Activated T-cell treated with anti-CD3 and anti-CD28 coated beads, Interleukin-2, amount 50 U/mL, for 48 hours (primary cell): ENCODE measurements at regions not wholly inside any gene's neighbourhood (a gene's known extent, or its start where the extent isn't known, plus 50 kb on each side); places are given as distances from the start of the nearest gene placed in this dataset.
"Not testable (repeated sequence)": the region's sequence is repeated elsewhere in the genome, so short reads cannot be mapped to it uniquely, and the experiment has no call there.

ENCODE experiments used
- DNase-seq, 2 experiments: peaks; one replicate each; pipeline ENCODE4 v3.0.0-alpha.2; 2020

DNA sequence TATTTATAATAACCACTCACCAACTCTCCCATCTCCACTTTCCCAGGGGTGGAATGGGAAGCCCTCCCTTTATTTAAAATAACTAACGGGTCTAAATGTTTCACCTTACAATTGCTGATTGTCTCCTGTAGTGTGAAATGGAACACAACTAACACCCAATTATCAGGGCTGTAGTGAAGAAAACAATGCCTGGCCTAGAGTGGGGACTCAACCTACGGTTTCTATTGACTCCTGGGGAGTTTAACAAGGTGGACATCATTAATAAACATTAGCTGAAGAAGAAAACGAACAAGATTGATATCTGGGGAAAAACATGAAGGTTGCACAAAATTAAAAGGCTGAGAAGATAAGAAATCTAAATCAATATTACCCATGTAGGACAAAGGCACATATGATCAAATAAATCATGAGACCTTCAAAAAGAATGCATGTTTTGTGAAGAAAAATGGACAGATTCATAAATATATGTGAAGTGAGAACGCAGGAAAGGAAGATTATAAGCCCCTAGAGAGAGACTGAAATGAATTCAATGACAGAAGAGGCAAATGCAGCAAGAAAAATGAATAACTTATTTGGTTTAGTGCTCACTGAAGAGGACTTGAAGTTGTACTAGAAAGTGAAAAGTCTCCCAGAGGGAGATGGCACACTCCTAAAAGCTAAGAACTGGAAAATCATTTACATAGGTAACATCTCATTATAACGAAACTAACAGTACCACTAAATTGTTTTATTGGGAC lies 593.0 kb upstream of the AADAT start:
- no peak for DNase-seq

DNA sequence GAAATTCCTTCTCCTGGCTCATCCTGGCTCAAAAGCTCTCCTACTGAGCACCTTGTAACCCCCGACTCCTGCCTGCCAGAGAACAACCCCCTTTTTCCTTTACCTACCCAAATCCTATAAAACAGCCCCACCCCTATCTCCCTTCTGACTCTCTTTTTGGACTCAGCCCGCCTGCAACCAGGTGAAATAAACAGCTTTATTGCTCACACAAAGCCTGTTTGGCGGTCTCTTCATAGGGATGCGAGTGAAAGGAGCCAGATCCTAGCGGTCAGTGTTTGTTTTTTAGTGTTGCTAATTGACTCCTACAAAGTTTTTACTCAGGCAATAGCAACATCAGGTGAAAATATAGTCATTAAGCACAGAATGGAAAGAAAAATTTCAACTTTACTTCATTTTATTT lies 592.3 kb upstream of the AADAT start:
- DNase-seq: not testable (repeated sequence)

DNA sequence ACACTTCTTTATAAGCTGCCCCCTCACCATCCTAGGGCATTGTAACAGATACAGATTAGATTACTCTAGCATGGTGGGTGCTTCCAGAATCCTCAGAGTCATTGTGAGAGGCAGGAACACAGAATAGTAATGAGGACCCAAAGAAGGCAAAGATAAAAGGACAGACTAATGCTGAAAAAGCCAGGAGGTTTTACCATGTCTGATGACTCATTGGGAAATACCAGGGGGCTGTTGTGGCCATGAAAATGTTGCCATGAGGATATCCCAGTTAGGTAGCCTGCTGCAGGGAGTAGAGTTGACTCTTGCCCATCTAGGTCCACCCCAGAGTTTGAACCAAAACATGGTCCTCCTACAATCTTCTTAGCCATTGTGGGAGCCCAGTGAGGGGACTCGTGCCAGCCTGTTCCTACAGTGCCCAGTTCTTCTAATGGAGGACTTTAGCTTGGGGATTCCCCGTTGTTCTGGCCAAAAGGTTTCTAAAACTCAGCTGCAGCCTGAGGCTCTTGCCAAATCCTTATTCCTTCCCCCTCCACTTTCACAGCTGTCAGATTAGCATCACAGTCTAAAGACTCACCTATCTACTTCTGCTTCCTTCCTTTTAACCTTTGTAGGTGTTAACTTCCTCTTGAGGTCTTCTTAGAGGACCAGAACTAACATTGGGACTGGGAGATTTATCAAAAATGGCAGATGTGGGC lies 586.0 kb upstream of the AADAT start:
- no peak for DNase-seq

DNA sequence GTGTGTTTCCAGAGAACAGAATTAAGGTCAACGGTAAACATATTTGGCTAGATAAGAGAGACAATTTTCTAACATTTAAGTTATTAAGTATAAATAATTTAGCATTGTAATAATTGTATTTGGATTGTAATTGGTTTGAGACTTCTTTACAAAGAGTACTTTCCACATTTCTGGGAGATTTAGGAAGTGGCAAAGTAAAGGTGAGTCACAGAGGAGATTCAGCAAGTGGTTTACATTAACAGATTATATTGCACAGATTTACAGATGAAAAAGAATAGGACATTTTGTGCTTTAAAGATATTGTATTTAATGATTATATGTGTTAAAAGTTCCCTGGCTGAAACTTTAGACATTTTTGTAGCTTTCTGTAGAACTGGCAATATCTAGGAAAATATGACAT lies 584.4 kb upstream of the AADAT start:
- no peak for DNase-seq

DNA sequence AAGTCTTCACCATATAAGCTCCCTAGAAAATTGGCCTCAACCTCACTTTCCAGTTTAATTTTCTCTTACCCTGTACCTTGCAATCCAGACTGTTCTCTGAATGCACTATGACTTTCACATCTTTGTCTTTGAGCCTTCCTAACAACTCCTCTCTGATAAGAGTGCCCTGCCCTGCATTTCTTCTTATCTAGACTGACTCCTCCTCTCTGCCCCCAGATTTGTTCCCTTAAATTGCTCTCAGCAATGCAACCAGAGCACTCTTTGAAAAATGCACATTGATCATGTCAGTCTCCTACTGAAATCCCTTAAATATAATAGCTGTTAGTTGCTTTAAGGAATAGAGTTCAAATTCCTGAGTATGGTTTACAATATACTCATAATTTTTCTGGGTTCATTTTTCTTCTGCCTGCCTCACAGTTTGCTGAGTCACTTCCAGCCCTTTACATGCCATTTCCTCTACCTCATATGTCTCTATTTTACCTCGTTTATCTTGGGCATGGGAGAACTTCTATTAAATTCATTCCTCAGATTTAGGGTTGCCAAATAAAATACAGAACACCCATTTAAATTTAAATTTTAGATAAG lies 582.7 kb upstream of the AADAT start:
- DNase-seq: no peak

DNA sequence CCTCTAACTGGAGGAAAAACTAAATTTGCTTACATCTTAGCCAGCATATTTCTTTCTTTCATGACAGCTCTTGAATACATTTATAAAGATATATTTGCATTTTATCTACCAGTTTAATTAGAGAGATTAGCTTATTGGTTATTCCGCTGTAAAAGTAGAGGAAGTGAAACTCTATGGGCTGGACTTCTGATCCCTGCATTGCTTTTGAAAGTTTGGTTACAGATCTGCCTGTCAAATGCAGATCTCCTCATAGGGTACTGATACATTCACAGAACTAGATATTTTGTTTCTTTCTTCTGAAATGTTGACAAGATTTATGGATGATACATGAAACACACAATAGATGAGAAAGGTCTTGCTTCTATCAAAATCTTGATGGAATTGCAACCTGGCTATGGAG lies 581.4 kb upstream of the AADAT start:
- no peak for DNase-seq

DNA sequence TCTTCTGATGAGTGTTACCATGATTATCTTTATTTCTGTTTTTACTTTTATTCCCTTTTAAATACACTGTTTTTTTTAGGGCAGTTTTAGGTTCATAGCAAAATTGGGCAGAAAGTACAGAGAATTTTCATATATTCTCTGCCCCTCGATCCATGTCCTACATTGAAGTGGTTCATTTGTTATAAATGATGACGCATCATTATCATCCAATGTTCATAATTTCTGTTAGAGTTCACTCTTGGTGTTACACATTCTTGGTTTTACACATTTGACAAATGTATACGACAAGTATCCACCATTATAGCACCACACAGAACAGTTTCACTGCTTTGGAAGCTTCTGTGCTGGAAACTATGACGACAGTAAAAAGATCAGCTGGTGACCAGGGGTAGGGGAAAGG lies 578.1 kb upstream of the AADAT start:
- no peak for DNase-seq

DNA sequence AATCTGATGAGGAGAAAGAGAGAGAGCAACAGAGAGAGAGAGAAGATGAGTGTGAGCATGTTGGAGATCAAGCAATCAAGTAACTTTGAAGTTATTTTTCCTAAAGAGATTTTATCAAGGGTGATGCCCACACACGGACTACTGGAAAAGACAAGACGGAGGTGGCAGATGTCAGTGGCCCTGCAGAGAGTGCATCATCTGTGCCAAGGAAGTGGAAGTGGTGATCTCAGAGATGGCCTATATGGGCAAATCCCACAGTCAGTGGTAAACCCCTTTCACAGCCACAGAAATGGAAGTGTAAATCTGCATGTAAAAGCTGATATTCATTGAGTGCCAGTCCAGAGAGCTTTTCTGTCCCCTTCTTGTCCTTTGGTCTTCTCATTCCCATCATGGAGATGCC lies 577.2 kb upstream of the AADAT start:
- DNase-seq: no peak

DNA sequence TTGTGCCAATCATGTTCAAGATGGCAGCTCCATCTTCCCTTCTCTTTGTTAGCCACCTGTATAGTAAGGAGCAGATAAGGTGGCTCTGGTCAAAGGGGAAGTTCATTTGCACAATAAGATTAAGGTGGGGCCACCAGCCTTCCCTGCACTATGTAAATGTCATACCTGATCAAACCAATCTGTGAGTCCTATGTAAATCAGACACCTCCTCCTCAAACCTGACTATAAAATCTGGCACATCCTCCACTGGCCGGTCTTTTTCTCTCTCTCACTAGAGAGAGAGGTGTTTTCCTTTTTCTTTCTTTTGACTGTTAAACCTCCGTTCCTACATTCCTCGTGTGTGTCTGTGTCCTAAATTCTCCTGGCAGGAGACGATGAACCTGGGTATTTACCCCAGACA lies 572.5 kb upstream of the AADAT start:
- no peak for DNase-seq

DNA sequence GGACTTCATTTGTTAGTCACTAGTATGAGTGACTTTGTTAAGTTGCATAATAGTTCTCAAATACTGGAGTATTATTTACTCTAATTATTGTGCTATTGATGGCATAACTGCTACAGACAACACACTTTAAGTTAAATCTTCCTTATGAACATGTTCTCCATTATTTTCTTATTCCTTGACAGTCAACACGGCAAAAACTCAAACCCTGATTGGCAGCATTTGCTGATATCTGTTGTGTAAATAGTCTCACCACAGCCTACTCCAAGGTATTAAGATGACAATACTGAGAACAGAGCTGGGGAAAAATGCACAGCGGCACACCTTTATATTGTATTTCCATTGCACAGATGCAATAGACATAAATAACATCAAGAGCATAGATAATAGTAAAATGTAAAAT lies 568.0 kb upstream of the AADAT start:
- no peak for DNase-seq

DNA sequence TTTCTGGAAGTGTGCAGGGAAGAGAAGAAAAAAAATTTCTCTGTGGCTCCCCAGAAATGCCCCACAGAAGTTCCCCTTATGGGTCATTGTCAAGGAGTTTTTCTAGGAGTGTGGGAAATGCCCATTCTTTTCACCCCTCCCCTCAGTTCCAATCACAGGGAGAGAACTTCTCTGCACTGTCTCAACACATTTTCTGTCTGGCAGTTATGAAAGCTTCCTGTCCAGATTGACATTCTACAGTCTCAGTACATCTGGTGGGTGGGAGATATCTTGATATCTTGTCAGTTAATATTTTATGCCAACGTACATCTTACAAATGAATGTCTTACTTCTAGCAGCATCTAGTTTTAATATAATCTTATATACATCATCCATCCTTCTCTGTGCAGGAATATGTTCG lies 566.8 kb upstream of the AADAT start:
- no peak for DNase-seq

DNA sequence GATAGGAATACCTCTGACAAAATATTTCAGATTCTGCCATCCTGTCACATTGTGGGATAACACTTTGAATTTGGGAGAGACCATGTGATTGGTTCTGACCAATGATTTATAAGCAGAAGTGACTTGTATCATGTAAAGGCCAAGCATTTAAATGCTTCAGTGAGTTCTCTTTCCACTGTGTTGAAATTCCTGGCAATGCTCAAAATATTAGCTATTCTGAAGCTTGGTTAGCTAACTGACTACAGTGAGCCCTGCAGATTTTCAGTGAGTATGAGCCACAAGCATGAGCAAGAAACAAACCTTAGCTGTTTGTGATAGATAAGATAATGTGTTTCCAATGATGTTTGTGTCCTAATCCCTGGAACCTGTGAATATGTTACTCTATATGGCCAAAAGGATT lies 562.8 kb upstream of the AADAT start:
- DNase-seq: no peak

DNA sequence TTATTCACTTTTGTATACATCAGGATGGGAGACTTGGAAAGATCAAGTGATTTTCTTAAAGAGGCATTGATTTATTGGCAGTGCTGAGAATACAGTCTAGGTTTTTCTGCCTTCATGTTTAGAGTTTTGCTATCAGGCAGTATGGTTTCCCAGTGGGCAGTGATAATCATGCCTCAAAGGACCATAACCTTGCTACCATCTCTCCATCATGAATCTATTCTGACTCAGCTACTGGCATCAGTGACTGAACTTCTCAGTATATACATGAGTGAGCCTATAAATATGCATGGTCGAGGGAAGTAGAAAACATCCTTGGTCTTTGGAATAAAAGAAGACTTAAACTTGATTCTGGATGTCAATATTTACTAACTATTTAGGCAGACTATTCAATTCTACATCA lies 562.0 kb upstream of the AADAT start:
- no peak for DNase-seq

DNA sequence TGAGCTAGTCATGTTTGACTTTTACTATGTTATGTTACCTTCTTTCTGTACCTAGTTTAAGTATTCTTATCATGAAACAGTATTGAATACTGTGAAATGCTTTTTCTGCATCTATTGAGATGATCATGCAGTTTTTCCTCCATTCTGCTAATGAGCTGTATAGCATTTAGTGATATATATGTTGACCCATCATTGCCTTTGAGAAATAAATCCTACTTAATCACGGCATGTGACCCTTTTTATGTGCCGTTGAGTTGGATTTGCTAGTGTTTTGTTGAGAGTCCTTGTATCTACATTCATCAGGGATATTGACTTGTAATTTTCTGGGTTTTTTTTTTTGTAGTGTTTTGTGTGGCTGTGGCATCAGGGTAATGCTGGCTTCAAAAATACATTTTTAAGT lies 537.7 kb upstream of the AADAT start:
- DNase-seq: no peak

DNA sequence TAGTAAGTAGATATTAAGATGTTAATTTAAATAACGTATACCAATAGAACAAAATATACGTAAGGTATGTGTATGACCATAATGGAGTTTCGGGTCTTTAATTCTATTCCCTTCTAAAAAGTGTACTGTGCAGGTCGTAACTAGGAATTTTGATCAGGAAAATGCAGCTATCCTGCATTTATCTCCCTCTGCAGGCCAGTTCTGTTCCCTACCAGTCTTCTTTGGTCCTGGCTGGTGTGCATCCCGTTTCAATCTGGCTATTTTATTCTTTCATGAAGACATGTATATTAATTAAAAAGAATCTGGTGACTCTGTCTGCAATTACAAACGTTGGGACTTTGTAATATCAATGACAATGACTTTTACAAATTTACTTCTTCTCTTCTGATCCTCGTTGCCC lies 534.1 kb upstream of the AADAT start:
- DNase-seq: no peak

DNA sequence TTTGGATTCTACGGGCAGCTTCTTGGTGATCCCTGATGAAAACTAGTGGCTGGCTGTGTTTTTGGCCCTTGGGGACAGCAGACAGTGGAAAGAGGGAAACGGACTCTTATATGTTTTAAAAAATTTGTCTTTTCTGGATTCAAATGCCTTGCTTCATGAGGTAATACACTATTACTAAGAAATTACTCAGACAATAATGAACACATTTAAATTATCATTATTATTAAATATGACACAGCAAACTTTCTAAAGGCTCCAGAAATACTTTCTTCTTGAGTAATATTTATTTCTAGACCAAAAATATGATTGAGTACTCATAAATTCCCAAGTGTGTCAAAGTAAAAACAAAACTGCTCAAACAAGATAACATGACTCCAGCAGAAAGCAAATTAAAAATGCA lies 520.7 kb upstream of the AADAT start:
- DNase-seq: no peak

DNA sequence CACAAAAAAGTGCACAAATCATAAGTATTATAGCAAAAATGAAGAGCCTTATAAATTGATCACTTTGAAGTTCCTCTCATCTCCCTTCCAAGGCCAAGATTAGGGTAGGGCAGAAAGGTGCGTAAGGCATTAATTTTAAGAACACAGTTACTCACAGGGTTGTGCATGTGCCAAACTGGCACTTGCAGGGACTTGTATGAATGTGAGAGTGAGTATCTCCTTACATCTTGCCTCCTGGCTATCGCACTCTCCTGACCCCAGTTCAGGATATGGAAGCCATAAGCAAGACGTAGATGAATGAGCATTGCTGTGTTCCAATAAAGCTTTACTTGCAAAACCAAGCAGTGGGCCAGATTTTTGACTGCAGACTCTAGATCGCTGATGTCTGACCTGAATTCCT lies 510.1 kb upstream of the AADAT start:
- no peak for DNase-seq

DNA sequence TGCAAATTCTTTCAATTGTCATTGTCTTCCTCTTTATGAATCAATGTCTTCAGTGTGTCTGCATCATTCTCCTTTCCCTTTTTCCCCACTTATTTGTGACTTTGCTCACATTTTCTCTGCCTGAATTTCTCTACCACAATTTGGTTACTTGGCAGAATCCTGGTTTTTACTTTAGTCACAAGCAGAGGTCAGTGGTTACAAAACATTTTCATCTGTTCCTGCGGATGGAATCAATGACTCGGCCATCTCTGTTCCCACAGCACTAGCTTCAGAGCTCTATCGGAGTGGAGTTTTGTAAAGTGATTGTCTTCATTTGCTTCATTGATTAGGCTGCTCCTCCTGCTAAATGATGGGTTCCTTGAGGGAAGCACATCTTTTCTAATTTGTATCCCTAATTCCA lies 501.3 kb upstream of the AADAT start:
- DNase-seq: no peak

DNA sequence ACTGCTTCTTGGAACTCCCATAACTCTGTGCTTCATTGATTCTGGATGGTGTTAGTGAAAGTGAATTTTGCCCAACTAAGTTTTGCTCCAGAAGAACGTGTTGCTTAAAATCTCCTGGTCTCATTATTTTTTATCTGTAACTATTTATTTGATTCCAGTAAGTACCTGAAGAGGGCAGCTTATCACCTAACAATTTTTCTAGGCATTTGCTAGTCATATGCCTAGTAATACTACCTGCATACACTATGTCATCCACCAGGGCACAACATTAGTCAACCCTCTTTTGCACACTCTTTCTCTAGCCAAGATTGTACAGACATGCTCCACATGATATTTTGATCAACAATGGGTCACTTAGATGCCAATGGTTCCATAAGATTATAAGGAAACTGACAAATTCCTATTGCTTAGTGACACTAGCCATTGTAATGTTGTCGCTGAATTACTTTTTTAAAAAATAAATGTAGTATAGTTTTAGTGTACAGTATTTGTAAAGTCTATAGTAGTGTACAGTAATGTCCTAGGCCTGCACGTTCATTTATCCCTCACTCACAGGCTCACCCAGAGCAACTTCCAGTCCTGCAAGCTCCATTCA lies 499.9 kb upstream of the AADAT start:
- no peak for DNase-seq

DNA sequence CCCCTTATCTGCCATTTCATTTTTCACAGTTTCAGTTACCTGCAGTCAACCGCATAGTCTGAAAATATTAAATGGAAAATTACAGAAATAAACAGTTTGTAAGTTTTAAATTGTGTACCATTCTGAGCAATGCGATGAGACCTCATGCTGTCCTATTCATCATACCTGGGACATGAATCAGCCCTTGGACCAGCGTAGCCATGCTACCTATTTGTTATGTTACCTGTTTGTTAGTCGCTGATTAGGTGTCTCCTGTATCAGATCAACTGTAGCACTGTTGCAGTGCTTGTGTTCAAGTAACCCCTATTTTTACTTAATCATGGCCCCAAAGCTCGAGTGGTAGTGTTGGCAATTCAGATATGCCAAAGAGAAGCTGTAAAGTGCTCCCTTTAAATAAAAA lies 492.2 kb upstream of the AADAT start:
- no peak for DNase-seq

DNA sequence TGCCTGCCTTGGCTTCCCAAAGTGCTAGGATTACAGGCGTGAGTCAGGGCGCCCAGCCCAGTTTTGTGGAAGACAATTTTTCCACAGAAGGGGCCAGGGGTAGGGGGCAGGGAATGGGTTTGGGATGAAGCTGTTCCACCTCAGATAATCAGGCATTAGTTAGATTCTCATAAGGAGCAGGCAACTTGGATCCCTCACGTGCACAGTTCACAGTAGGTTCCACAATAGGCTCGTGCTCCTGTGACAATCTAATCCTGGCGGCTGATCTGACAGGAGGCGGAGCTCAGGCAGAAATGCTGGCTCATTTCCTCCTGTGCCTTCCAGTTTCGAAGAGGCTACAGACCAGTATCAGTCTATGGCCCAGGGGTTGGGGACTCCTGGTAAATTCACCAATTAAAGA lies 491.6 kb upstream of the AADAT start:
- no peak for DNase-seq

DNA sequence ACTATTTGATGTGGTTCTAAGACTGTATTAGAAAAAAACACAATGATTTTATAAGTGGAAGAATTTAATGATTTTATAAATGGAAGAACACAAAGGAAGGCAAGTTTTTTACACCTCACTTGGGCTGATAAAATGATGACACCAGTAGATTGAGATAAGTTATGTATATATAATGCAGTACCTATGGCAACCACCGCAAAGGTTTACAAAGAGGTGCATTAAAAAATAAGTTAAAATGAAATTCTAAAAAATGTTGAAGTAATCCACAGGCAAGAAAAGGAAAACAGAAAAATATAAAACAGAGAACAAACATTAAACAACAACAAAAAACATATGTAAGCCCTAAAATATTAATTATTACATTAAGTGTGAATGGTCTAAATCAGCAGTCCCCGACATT lies 490.9 kb upstream of the AADAT start:
- DNase-seq: no peak

DNA sequence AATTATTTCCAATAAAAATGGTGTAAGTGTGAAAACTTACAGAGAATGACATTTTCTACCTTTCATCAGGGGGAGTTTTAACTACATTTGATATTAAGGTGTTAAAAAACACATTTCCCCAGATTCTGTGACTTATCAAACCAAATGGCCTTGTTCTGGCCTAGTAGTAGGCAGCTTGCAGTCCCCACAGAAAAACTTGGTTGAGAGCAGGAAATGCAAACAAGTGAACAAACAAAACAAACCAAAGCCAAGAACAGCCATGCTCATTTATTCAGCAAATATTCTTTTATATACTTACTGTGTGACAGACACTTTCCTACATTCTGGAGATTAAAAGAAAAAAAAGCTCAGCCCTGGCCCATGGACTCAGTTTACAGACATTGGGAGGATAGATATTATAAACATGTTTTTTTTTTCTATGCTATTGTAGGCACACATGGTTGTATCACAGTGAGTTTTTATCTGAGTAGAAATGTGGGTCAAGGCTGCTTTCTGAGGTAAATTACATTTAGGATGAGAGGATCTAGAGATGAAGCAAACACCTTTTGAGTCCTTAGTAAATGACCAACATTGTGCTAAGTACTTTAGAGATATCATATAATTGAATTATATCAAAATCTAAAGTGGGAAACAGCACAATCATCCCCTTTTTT lies 449.2 kb upstream of the AADAT start:
- DNase-seq: no peak
